Vagina (tissue), 2 donors: ENCODE measurements at regions not wholly inside any gene's neighbourhood (a gene's known extent, or its start where the extent isn't known, plus 50 kb on each side); places are given as distances from the start of the nearest gene placed in this dataset.

Source experiments
- CTCF ChIP-seq, 3 experiments: fragments of 450-650 bp in 2 of 3; fragments of 200-600 bp in 1 of 3; sonication (generic) in 1 of 3; IDR thresholded peaks; one replicate each; pipeline ENCODE4 v1.5.1; 2017 to 2019; ENCODE audit warnings: antibody characterized with exemption in 3 of 3, mild to moderate bottlenecking in 2 of 3, moderate library complexity in 2 of 3
- POLR2A ChIP-seq, 2 donors: fragments of 450-650 bp; IDR thresholded peaks; one replicate each; pipeline ENCODE4 v1.6.1; 2017; ENCODE audit warnings: antibody characterized with exemption in 2 of 2, mild to moderate bottlenecking in 2 of 2, moderate library complexity in 2 of 2
- POLR2AphosphoS5 ChIP-seq, 2 donors: sonication (generic); formaldehyde crosslinking; IDR thresholded peaks; one replicate each; pipeline ENCODE4 v1.9.0; 2017; ENCODE audit warnings: antibody characterized with exemption in 2 of 2, mild to moderate bottlenecking in 2 of 2, low read depth in 1 of 2; ENCODE audit not compliant: insufficient read depth in 1 of 2

DNA sequence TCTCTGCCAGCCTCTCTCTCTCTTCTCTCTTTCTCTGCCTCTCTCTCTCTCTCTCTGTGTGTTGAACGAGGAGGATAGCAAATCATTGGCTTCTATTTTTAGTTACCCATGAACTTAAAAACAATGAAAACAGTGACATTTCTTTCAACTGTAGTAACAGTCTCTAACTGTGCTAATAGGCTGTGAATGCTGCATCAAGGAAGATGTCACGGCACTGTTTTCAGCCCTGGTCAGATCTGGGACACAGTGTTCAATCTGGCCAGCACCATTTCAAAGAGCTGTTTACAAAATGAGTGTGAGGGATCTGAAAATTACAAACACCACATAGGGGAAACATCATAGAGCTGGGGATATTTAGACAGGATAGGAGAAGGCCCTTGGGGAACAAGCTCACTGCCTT is 717.0 kb downstream of the FGF9 start:
- TF ChIP-seq POLR2A (IDR thresholded peaks at IDR 0.05) (no peak), CTCF (IDR thresholded peaks at IDR 0.05) (no peak), POLR2AphosphoS5 (IDR thresholded peaks at IDR 0.05; ENCODE audit: insufficient read depth in 1 of 2, low read depth in 1 of 2) (no peak)
